ENCODE measurements at regions not wholly inside any gene's neighbourhood (a gene's known extent, or its start where the extent isn't known, plus 50 kb on each side); places are given as distances from the start of the nearest gene placed in this dataset.
"Not testable (repeated sequence)": the region's sequence is repeated elsewhere in the genome, so short reads cannot be mapped to it uniquely, and the experiment has no call there.

- peak in 1 of 2 experiments; percentile 1 for DNase-seq
Measured at GRCh38 chr9:95574176-95574575, 57.4 kb upstream of the PTCH1 start.

- no peak for DNase-seq
Measured at GRCh38 chr9:95573463-95573862, 56.7 kb upstream of the PTCH1 start.

DNA sequence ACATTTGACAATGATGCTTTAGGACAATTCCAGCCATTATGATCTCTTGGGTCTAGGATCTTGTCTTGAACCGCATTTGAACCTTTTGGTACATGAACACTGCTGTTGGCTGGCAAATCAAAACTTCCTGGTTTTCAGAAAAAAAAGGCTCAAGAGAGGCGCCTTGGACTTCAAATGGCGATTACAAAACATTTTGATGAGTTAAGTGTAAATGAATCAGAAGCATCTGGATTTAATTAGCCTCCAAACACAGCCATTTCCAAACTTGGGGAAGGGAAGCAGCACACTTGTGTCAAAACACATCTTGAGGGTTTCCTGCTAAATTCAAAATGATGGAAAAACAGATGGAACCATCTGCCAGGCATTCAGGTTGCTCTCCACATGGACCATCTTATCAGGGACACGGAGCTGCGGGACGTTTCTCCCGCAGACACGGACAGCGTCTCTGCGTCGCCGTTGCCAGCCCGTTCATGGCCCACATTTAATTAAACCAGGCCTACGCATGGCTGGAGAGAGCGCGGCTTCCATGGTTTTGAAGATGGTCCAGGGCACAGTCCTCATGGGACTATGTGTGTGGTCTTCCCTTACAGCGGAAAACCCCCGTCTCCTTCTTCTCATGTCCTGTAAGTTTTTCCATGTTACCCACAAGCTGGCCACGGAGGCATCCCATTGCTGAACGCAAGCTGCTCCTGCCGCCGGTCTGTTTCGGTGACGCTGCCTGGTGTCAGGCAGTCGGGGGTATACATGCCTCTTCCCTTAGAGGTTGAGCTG is 55.8 kb upstream of the PTCH1 start:
- no peak for DNase-seq

- DNase-seq, result no peak
Measured at GRCh38 chr9:95570646-95571045, 53.9 kb upstream of the PTCH1 start.

DNA sequence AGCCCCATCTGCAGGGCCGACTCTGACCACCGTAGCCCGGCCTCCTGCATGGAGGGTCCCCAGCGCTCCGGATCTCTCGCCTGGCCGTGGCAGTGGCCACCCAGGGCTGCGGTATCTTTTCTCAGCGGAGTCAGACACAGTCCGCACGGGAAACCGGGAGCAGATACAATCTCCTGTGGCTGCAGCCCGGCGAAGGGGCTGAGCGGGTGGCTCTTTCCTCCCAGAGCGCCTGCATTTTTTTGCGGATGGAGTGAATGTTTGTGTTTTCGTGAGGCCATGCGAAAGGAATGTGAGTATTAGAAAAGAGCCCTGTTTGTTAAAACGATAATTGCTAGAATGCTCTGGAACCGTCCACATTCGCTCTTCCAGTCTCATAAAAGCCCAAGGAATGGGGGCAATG is 53.4 kb upstream of the PTCH1 start:
- no peak for DNase-seq

DNA sequence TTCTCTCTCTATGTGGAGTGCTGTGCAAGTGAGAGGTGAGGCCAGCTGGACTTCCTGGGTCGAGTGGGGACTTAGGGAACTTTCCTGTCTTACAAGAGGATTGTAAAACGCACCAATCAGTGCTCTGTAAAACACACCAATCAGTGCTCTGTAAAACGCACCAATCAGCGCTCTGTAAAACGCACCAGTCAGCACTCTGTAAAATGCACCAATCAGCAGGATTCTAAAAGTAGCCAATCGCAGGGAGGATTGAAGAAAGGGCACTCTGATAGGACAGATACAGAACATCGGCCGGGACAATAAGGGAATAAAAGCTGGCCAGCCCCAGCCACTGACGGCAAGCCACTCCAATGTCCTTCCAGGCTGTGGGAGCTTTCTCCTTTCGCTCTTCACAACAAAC is 52.0 kb upstream of the PTCH1 start:
- DNase-seq, result not testable (repeated sequence)

Measured in AML-193 (cell line).